ENCODE measurements at regions not wholly inside any gene's neighbourhood (a gene's known extent, or its start where the extent isn't known, plus 50 kb on each side); places are given as distances from the start of the nearest gene placed in this dataset.

DNA sequence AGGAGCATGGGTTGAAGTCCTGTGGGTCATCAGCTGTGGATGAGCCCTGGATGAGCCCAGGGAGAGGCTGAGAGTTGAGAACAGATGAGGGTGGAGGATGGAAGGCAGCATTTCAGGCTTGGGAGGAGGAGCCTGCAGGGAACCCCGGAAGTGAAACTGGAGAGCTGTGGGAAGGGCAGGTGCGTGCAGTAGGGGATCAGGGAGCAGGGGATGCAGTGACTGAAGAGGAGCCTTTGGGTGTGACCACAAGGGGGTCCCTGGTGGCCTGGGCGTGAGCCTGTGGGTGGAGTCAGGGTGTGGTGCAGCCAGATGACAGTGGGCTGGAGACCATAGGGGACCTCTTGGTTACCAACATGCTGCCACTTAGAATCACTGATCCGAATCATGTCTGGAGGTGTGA, 115.5 kb downstream of the PAPOLA start:
- no peak for DNase-seq

DNA sequence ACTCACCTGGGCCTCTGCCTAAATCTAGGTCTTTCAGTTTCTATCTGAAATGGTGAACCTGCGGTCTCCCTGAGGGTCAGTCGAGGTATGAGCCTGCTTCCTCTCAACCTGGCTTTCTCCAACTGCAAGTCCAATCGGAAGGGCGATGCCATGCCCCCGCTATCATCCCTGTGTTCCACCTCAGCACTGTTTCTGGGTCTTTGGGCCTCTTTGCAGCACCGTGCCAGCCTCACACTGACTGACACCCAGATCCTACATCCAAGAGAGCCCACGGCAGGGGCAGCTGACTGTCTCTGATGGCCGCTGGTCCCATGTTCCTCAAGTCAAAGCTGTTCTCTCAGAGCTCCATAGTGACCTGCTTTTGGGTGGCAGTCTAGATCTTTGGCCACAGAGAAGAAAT, 120.7 kb downstream of the PAPOLA start:
- DNase-seq: no peak

DNA sequence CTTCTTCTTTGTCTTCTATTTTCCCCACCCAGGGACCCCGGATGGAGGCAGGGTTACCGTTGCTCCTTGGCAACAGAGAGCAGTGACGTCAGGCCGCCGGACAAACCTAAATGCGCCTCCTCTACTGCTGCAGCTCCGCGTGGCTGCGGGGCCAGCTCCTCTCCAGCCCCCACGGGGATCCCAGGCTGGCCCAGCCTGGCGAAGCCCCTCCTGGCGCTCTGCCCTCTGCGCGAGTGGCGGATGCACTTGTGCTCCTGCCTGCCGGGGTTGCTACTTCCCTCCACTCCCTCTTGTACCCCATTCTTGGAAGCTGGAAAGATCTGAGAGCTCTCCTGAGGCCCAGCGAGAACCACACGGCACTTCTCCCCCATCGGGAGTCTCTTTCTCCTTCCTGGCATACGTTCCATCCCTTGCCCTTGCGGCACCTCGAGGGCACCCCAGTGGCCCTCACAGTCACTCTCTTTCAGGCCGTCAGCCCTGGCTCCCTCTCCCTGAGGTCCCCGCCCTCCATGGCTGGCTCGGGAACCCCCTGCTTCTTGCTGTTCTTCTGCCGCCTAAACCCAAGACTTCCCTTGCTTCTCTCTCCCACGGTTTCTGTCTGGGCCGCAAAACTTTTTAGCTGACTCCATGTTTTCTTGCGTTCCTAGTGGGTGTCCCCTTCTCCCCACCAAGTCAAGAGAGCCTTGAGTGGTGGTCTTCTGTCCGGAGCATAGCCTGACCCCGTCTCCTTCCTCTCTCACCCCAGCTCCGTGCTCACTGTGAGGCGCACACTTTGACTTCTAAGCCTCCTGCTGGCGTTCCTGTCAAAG, 121.7 kb downstream of the PAPOLA start:
- no peak for DNase-seq

DNA sequence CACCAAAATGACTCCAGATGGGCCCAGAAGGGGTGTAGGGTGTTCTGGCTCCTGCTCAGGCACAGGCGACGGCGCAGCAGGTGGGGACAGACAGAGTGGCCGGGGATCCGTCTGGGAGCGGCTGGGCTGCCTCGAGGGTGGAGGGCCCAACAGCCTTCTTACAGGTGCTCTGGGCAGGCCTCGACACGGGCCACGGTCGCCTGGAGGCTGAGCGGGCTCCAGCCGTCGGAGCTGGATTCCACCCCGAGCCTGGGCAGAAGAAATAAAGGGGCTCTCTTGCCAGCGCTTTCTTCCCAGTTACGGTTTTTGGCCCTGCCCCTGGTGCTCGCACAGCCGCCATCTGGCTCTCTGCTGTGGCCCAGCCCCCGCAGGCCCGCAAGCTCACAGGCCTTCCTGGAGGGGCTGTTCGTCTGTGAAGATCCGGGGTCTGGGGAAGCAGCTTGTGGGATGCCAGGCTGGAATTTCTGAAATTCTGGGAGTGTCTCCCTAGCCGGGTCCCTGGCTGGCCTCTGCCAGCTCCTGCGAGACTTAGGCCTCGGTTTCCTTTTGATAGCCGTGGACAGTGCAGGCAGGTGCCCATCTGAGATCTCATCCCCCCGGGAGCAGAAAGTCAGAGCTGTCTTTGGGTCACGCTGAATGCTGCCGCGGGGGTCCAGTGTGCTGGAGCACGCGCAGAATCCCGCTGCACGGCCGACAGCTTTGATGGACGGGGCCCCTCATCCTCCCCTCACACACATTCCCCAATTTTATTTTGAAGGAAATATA, 122.7 kb downstream of the PAPOLA start:
- peak; percentile 52 for DNase-seq

DNA sequence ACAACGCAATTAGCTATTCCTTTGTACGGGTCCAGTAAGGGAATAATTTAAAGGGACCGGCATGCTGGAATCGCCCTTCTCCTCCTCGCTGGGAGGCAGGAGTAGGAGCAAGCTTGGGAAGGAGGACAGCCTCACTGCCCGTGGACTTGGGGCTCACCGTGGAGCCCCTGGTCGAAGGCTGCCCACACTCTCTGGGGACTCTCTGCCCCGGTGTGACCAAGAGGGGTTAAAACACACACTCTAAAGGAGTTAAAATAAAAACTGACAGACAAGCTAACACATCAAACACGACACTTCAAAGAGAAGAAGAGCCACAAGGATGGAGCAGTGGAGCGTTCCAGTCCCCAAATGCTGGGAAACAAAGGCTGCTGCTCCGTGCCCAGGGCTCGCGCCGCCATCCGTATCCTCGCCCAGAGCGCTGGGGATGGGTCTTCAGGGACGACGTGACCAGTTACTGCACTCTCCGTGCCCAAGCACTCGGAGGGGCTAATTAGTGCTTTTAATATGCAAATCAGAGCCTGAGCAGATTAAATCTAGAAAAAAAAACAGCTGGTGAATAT, 123.3 kb downstream of the PAPOLA start:
- DNase-seq: peak; percentile 45

DNA sequence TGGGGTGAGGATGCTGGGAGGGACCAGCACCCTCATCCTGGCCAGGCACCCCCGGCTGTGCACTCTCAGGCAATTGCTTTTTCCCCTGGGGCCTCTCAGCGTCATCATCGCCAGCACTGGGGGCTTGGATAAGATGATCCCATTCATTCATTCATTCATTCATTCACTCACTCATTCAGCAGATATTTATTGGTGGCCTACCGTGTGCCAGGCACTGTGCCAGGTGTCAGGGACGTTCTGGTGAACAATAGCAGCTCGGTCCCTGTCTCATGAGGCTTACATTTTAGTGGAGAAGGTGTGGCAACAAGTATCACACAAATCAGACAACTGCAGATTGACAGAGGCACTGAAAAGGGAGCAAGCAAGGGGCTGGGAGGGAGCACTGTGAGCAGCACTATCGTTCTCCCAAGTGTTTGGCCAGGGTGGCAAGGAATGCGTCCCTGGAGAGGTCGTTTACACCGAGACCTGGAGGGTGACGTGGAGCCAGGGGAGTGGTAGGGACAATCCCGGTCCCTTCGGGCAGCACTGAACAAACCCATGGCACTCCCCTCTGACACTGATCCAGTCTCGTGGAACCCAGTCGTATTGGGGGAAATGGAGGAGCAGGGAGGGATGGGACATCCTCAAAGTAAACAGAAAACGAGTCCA, 124.1 kb downstream of the PAPOLA start:
- DNase-seq: no peak

DNA sequence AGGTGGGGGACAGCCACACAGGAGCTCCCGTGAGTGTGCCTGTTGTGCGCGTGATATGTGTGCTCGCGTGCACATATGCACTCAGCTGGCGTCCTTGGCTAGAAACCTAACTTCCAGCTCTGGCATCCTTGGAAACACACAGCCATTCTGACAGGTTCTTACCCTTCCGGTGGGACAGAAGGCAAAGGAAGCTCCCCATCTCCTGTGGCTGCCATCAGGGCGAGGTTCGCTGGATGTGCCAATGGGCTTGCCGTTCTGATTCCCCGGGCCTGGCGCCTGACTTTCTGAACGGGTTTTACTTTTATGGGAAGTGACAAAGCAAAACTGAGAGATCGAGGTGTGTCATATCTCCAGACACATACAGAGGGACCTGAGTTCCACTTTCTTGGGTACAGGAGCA, 124.7 kb downstream of the PAPOLA start:
- no peak for DNase-seq

DNA sequence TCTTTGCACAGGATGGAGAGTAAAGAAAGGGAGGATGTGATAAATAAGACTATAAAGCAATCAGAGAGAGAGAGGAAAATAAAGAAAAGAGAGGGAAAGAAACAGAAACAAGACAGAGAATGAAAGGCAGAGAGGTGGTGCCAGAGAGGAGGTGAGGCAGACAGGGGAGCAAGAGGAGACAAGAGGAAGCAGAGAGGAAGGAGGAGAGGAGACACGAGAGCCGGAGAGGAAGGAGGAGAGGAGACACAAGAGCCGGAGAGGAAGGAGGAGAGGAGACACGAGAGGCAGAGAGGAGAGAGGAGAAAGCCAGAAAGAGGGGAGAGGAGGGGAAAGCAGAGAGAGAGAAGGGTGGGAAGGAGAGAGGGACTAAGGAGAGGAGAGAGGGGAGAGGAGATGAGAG, 125.2 kb downstream of the PAPOLA start:
- no peak for DNase-seq

DNA sequence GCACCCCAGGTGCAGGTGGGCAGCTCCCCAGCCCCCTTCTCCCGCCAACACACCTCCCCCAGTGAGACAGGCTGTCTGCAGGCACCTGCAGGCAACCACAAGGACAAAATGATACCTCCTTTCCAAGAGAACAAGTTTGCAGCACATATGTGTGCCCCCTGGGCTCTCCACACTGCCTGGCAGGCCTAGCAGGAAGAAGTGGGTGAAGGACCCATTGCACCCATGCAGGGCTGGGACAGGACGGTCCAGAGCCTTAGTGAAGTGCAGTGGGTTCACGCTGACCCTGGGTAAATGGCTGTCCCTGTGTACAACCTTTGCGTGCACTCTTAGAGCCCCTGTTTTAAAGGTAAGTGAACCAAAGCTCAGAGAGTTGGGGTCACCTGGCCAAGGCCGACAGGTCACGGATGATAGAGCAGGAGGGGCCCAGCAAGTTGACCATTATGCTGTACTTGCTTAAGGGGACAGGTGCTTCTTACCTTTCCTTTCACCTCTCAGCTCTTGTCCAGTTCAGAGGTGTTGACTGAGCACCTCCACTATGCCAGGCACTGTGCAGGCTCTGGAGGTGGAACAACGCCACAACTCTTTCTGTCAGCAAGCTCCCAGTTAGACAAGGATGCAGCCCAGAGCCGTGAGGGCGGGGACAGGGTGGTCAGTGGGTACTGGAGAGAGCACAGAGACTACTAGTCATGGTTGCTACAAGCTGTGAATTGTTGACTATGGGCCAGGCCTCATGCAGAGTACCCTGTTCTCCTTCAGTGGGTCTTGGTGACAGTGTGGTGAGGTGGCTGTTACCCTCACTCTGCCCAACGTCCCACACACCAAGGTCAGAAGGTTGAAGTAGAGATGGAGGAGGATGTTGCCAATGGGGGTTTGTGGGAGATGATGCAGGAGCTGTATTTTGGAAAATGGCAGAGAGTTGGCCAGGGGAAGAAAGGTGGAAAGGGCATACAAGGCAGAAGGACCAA, 125.9 kb downstream of the PAPOLA start:
- no peak for DNase-seq

DNA sequence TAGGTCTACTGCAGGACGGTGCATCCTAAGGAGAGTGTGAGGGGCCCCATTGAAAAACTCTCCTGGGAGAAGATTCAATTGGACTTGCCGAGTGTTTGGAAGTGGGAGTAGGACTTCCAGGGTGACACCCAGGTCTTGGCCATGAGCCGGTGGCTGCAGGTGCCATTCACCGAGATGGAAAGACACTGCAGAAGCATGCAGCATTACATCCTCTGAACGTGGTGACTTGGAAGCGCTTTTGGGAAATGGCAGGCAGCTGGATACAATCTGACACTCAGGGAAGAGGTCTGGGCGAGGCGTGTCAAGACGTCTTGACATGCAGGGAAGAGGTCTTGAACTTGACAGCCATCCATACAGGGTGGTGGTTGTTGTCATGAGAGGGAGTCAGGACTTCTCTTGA, 126.9 kb downstream of the PAPOLA start:
- no peak for DNase-seq

DNA sequence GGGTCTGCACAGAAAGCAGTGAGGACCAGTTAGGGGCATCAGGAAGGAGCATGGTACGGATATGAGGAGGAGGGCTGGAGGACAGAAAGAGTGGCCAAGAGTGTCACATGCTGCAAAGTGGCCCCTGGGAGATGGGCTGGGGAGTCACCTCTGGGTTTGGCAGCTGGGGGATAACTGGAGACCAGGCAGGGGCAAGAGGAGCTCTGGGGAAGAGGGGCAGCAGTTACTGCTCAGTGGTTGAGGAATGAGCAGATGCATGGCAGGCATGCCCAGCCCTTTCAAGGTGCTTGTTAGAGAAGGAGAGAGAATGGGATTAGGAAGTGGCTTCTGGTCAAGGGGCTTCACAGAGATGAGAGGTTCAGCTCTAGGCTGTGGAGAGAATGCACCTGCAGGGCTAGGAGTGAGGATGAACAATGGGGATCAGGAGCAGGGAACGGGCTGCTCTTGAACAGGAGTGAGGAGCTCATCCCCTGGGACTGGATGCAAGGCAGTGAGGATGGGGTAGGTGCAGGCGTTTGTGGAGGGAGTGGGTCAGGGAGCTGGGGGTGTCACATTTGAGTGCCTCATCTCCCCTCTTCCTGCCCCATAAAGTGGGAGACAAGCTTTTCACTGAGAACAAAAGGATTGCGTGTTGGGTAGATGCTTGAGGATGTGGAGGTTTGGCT, 127.5 kb downstream of the PAPOLA start:
- DNase-seq: no peak

DNA sequence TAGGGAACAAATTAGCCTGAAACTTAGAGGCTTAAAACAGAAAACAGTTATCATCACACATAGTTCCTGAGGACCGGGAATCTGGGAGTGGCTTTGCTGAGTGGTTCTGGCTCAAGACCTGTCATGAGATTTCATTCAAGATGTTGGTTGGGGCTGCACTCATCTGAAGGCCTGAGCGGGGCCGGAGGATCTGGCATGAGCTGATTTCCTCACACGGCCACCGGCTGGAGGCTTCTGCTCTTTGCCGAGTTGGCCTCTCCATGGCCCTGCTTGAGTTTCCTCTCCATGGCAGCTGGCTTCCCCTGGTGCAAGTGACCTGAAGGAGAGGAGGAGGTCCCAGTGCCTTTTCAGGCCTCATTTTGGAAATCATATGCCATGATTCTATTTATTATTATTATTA, 128.1 kb downstream of the PAPOLA start:
- no peak for DNase-seq

DNA sequence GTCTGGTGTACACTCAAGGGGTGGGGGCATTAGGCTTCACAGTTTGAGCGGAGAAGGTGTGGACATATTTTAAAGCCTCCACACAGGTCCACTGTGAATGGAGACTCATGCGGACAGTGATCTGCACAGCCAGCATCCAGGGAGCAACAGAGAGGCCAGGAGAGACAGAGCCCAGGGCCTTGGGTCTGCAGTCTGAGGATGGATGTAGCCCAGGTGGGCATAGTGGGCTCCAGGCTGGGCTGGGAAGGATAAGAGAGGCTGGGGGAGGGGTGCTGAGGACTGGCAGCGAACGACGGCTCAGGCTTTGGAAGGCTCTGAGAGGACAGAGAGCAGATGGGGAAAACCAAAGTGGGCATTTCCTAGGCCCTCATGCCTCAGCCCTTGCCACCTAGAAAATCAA, 128.8 kb downstream of the PAPOLA start:
- no peak for DNase-seq

DNA sequence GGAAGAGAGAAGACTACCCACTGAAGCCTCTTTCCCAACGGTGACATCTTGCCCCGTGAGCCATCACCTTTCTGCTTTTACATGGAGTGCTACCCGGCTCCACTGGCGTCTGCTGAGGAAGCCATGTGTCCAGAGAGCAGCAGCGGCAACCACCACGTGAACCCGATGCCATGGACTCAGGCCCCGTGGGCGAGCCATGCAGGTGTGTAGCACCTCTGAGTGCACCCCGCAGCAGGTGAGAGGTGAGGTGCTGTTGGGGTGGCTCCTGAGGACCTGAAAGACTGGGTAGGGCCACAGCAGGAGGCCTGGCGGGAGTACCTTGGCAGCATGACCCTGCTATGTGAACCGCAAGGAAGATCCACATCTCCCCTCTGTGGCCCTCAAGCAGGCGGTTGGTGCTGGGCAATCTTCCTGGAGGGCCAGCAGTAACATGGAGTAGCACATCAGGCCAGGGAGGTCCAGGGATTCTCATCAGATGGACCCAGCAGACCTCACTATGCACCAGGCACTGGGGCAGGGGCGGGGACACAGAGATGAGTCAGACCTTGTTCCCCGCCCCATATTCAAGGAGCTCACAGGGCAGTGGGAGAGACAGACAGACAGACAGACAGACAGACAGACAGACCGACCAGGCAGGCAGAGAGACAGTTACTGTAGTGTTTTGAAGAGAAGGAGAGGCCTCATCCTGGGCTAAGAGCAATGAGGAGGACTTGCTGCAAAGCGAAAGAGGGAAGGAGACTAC, 129.6 kb downstream of the PAPOLA start:
- no peak for DNase-seq

DNA sequence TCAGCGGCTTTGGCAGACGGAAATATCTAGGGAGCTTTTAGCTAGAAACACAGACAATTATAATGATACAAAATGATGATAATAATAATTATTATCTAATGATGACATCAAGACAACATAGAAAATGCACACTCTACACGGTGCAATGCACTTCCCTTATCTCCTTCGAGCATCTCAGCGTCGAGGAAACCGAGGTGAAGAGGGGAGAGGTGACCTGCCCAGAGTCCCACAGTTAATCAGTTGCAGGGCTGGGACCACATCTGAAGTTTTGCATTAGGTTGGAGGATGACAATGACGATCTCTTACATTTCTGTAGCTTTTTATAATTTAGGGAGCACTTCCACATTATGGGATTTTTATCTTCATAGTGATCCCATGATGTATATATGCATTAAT, 130.2 kb downstream of the PAPOLA start:
- no peak for DNase-seq

DNA sequence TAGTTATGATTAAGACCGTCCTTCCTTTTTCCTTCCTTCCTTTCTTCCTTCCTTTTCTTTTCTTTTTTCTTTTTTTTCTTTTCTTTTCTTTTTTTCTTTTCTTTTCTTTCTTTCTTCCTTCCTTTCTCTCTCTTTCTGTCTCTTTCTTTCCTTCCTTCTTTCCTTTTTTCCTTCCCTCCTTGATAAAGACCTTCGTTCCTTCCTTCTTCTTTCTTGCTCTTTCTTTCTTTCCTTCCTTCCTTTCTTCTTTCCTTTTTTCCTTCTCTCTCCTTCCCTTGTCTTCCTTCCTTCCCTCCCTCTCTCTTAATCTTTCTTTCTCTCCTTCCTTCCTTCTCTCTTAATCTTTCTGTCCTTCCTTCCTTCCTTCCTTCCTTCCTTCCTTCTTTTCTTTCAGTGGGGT, 130.9 kb downstream of the PAPOLA start:
- no peak for DNase-seq

DNA sequence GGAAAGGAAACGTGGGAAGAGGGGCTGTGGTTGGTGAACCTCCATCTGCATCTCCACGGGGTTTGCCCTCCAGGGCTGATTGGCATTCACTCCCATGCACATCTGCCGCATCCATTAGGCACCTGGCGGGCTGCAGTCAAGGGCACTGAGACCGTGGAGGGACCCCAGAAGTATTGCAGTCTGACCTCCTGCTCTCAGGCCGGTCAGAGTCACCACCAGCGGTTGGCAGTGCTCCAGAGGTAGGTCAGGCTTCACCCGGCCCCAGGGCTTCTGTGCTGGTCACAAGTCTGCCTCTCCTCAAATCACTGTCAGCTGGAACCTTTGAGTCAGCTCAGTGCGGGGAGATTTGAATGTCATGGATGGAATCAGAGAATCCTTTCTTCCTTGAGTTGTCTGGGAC, 132.3 kb downstream of the PAPOLA start:
- DNase-seq: no peak

DNA sequence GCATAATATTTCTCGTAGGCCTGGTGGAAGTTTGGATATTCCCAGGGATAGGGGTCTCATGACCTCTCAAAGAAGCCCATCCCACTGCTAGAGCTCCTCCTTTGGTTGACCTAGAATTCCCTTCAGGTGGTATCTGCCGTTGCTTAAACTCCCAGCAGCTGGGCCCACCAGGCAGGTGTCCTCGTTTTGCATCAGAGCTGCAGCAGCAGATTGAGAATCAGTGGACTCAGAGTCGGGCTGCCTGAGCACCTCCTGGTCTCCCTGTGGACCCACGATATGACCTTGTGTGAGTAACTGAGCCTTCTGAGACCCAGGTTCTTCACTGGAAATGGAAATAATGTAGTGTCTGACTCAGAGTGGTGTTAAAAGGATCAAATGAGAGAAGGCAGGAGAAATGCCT, 132.7 kb downstream of the PAPOLA start:
- no peak for DNase-seq

DNA sequence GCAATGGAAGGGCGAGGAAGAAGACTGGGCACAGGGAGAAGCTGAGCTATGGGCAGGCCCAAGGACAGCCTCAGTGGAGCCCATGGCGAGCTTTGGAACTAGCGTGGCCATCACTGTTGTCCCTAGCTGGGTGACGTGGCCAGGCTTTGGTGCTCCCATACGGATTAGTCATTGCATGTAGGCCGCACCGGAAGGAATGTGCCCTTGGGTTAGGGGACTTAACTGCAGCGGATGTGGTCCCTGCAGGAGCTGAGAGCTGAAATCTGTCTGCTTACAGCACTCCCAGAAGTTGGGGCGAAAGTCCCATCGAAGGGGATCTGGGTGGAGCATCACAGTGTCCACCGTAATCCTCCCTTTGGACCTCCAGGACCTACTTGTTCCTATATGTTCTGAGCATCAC, 133.7 kb downstream of the PAPOLA start:
- DNase-seq: no peak

DNA sequence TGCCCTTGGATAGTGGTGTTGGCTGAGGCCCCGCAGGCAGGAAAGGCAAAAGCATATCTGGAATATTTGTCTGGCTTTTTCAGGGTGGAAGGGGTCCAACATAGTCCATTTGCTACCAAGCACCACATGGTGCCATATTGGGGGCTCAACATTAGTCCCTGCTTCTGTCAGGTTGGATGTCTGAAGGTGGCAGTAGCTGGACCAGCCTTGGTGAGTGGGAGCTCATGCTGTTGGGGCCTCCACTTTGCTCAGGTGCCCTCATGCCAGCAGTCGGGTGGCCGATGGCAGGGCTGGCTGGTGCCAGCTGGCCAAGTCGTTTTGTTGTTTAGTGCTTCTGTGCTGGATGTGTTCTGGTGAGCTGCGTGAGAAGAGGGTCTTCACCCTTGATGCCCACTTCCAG, 135.3 kb downstream of the PAPOLA start:
- no peak for DNase-seq

Measured in retina (tissue), 1 donor.